Activated T-cell treated with anti-CD3 and anti-CD28 coated beads, Interleukin-2, amount 50 U/mL, for 48 hours (primary cell): ENCODE measurements at regions not wholly inside any gene's neighbourhood (a gene's known extent, or its start where the extent isn't known, plus 50 kb on each side); places are given as distances from the start of the nearest gene placed in this dataset.

Experiments used
- DNase-seq, 2 experiments: peaks; one replicate each; pipeline ENCODE4 v3.0.0-alpha.2; 2020

GRCh38 chr12:4012977-4013968, 140.1 kb upstream of the PARP11 start:
- DNase-seq, result no peak

- DNase-seq, result no peak
Measured at GRCh38 chr12:4012073-4012472, 138.9 kb upstream of the PARP11 start.

GRCh38 chr12:4011597-4011996, 138.4 kb upstream of the PARP11 start:
- no peak for DNase-seq

GRCh38 chr12:4009979-4010704, 136.9 kb upstream of the PARP11 start:
- no peak for DNase-seq

- no peak for DNase-seq
Measured at GRCh38 chr12:4006743-4007142, 133.5 kb upstream of the PARP11 start.

GRCh38 chr12:4005851-4006430, 132.7 kb upstream of the PARP11 start:
- no peak for DNase-seq

- no peak for DNase-seq
Measured at GRCh38 chr12:4003576-4003975, 130.4 kb upstream of the PARP11 start.

GRCh38 chr12:4002601-4003000, 129.4 kb upstream of the PARP11 start:
- no peak for DNase-seq

GRCh38 chr12:4001841-4002240, 128.6 kb upstream of the PARP11 start:
- no peak for DNase-seq

GRCh38 chr12:4001031-4001430, 127.8 kb upstream of the PARP11 start:
- no peak for DNase-seq

- DNase-seq, result no peak
Measured at GRCh38 chr12:3999904-4000303, 126.7 kb upstream of the PARP11 start.

- DNase-seq, result no peak
Measured at GRCh38 chr12:3998968-3999792, 126.0 kb upstream of the PARP11 start.

GRCh38 chr12:3998397-3998796, 125.2 kb upstream of the PARP11 start:
- DNase-seq, result no peak

- no peak for DNase-seq
Measured at GRCh38 chr12:3996322-3996721, 123.1 kb upstream of the PARP11 start.

GRCh38 chr12:3995306-3995705, 122.1 kb upstream of the PARP11 start:
- no peak for DNase-seq

- DNase-seq, result no peak
Measured at GRCh38 chr12:3994500-3994899, 121.3 kb upstream of the PARP11 start.

- no peak for DNase-seq
Measured at GRCh38 chr12:3992945-3993344, 119.7 kb upstream of the PARP11 start.

GRCh38 chr12:3991798-3992580, 118.8 kb upstream of the PARP11 start:
- no peak for DNase-seq

GRCh38 chr12:3990501-3991280, 117.5 kb upstream of the PARP11 start:
- no peak for DNase-seq

GRCh38 chr12:3989218-3989550, 116.0 kb upstream of the PARP11 start:
- no peak for DNase-seq
